OCI-LY7 (cell line): ENCODE measurements at regions not wholly inside any gene's neighbourhood (a gene's known extent, or its start where the extent isn't known, plus 50 kb on each side); places are given as distances from the start of the nearest gene placed in this dataset.

Experiments used
- EZH2phosphoT487 ChIP-seq: fragments of 200-600 bp; sonication (generic); IDR thresholded peaks from 2 replicates; pipeline ENCODE4 v1.6.1; 2018; ENCODE audit warnings: low read depth, borderline replicate concordance, mild to moderate bottlenecking, mixed run types, antibody characterized with exemption, low read length, moderate library complexity, mixed read lengths
- TF ChIP-seq, protein P1 (sequence below): fragments of 200-600 bp; sonication (generic); conservative IDR thresholded peaks from 2 replicates; pipeline ENCODE4 v1.5.1; 2014; ENCODE audit warnings: mild to moderate bottlenecking, antibody characterized with exemption, low read length, moderate library complexity, mixed read lengths

DNA sequence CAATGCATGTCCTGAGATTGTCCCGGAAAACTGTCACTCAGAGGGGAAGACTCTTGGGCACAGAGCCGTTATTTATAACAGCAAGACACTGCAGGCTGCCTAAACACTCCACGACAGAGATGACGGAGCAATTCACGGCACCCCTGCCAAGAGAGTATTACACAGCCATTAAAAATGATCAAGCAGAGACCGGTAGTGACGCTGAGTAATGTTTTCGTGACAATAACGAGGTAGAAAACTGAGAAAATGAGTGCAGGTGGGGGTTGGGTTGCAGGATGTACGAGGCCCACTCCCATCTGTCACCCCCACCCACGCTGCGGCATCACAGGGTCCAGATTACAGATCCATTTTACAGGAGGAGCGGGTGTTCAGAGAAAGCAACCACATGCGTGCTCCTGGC lies 58.9 kb upstream of the LINGO1 start:
- TF ChIP-seq, protein P1, sequence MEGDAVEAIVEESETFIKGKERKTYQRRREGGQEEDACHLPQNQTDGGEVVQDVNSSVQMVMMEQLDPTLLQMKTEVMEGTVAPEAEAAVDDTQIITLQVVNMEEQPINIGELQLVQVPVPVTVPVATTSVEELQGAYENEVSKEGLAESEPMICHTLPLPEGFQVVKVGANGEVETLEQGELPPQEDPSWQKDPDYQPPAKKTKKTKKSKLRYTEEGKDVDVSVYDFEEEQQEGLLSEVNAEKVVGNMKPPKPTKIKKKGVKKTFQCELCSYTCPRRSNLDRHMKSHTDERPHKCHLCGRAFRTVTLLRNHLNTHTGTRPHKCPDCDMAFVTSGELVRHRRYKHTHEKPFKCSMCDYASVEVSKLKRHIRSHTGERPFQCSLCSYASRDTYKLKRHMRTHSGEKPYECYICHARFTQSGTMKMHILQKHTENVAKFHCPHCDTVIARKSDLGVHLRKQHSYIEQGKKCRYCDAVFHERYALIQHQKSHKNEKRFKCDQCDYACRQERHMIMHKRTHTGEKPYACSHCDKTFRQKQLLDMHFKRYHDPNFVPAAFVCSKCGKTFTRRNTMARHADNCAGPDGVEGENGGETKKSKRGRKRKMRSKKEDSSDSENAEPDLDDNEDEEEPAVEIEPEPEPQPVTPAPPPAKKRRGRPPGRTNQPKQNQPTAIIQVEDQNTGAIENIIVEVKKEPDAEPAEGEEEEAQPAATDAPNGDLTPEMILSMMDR, result no peak
- TF ChIP-seq EZH2phosphoT487, result no peak
